ENCODE measurements at regions not wholly inside any gene's neighbourhood (a gene's known extent, or its start where the extent isn't known, plus 50 kb on each side); places are given as distances from the start of the nearest gene placed in this dataset.

GRCh38 chr10:108638225-108638624 is 1285.1 kb downstream of the XPNPEP1 start:
- DNase-seq (ENCODE audit: low spot score): no peak

DNA sequence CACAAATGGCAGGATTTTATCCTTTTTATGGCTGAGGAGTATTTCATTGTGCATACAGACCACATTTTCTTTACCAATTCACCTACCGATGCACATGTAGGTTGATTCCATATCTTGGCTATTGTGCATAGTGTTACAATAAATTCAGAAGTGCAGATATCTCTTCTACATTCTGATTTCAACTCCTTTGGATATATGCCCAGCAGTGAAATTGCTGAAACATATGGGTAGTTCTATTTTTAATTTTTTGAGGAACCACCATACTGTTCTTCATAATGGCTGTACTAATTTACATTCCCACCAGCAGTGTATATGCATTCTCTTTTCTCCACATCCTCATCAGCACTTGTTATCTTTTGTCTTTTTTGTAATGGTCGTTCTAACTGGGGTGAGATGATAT is 1290.3 kb downstream of the XPNPEP1 start:
- H3K27ac ChIP-seq (ENCODE audit: low read depth in 1 of 2, low read length in 2 of 2): no peak overlapping the region
- DNase-seq (ENCODE audit: low spot score): no peak
- H3K9ac ChIP-seq (ENCODE audit: low read depth in 1 of 2, low read length in 2 of 2): no peak overlapping the region
- WGBS: 75% methylated on average over 2 of the region's 2 CpGs
- no peaks in the 10 kb centered on the region for H3K36me3 ChIP-seq (ENCODE audit: control insufficient read depth in 4 of 4, insufficient read depth in 3 of 4, low read depth in 1 of 4, low read length in 3 of 4)
- H3K27me3 ChIP-seq (ENCODE audit: control insufficient read depth in 4 of 4, insufficient read depth in 4 of 4, low read length in 3 of 4): no peaks in the 10 kb centered on the region
- no peaks in the 10 kb centered on the region for H3K9me3 ChIP-seq (ENCODE audit: control insufficient read depth in 4 of 4, low read length in 3 of 4)
- H3K4me3 ChIP-seq (ENCODE audit: low read depth in 1 of 3, low read length in 3 of 3): no peak overlapping the region
- peaks cover 2 to 10% (median 9%) of the 10 kb centered on the region in 4 donors for H3K4me1 ChIP-seq (ENCODE audit: control insufficient read depth in 4 of 4, insufficient read depth in 4 of 4, low read length in 3 of 4)
- TF ChIP-seq ZBTB33 (IDR thresholded peaks at IDR 0.05) (no peak), TAF1 (conservative IDR thresholded peaks at IDR 0.05) (no peak), HNF4A (conservative IDR thresholded peaks at IDR 0.05) (no peak), HNF4G (IDR thresholded peaks at IDR 0.05) (no peak), MAX (IDR thresholded peaks at IDR 0.05) (no peak), FOXA2 (IDR thresholded peaks at IDR 0.05) (no peak), RXRA (IDR thresholded peaks at IDR 0.05) (no peak), SP1 (IDR thresholded peaks at IDR 0.05) (no peak)
- TF ChIP-seq, protein P1, sequence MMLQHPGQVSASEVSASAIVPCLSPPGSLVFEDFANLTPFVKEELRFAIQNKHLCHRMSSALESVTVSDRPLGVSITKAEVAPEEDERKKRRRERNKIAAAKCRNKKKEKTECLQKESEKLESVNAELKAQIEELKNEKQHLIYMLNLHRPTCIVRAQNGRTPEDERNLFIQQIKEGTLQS (IDR thresholded peaks at IDR 0.05): no peak
- TF ChIP-seq, protein P2, sequence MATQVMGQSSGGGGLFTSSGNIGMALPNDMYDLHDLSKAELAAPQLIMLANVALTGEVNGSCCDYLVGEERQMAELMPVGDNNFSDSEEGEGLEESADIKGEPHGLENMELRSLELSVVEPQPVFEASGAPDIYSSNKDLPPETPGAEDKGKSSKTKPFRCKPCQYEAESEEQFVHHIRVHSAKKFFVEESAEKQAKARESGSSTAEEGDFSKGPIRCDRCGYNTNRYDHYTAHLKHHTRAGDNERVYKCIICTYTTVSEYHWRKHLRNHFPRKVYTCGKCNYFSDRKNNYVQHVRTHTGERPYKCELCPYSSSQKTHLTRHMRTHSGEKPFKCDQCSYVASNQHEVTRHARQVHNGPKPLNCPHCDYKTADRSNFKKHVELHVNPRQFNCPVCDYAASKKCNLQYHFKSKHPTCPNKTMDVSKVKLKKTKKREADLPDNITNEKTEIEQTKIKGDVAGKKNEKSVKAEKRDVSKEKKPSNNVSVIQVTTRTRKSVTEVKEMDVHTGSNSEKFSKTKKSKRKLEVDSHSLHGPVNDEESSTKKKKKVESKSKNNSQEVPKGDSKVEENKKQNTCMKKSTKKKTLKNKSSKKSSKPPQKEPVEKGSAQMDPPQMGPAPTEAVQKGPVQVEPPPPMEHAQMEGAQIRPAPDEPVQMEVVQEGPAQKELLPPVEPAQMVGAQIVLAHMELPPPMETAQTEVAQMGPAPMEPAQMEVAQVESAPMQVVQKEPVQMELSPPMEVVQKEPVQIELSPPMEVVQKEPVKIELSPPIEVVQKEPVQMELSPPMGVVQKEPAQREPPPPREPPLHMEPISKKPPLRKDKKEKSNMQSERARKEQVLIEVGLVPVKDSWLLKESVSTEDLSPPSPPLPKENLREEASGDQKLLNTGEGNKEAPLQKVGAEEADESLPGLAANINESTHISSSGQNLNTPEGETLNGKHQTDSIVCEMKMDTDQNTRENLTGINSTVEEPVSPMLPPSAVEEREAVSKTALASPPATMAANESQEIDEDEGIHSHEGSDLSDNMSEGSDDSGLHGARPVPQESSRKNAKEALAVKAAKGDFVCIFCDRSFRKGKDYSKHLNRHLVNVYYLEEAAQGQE (IDR thresholded peaks at IDR 0.05): no peak
- TF ChIP-seq, protein P3, sequence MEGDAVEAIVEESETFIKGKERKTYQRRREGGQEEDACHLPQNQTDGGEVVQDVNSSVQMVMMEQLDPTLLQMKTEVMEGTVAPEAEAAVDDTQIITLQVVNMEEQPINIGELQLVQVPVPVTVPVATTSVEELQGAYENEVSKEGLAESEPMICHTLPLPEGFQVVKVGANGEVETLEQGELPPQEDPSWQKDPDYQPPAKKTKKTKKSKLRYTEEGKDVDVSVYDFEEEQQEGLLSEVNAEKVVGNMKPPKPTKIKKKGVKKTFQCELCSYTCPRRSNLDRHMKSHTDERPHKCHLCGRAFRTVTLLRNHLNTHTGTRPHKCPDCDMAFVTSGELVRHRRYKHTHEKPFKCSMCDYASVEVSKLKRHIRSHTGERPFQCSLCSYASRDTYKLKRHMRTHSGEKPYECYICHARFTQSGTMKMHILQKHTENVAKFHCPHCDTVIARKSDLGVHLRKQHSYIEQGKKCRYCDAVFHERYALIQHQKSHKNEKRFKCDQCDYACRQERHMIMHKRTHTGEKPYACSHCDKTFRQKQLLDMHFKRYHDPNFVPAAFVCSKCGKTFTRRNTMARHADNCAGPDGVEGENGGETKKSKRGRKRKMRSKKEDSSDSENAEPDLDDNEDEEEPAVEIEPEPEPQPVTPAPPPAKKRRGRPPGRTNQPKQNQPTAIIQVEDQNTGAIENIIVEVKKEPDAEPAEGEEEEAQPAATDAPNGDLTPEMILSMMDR (IDR thresholded peaks at IDR 0.05; ENCODE audit: low read depth, low read length, missing input control): no peak

More at GRCh38 chr10:108638225-108638624, 1285.1 kb downstream of the XPNPEP1 start:
- no peaks in the 10 kb centered on the region for H3K4me1 ChIP-seq (ENCODE audit: control insufficient read depth in 4 of 4, insufficient read depth in 4 of 4, low read length in 3 of 4)
- no peaks in the 10 kb centered on the region for H3K36me3 ChIP-seq (ENCODE audit: control insufficient read depth in 4 of 4, insufficient read depth in 3 of 4, low read depth in 1 of 4, low read length in 3 of 4)
- no peak overlapping the region for H3K9ac ChIP-seq (ENCODE audit: low read depth in 1 of 2, low read length in 2 of 2)
- peaks cover 0 to 2% (median 0%) of the 10 kb centered on the region in 4 donors for H3K9me3 ChIP-seq (ENCODE audit: control insufficient read depth in 4 of 4, low read length in 3 of 4)
- 80% methylated on average over 3 of the region's 3 CpGs for WGBS
- H3K4me3 ChIP-seq (ENCODE audit: low read depth in 1 of 3, low read length in 3 of 3): no peak overlapping the region
- TF ChIP-seq NR2F2 (IDR thresholded peaks at IDR 0.05) (no peak), HNF4A (conservative IDR thresholded peaks at IDR 0.05) (no peak), GABPA (IDR thresholded peaks at IDR 0.05 in 1 of 2, conservative IDR thresholded peaks at IDR 0.05 in 1 of 2) (no peak), FOXA2 (IDR thresholded peaks at IDR 0.05) (no peak), ZBTB33 (IDR thresholded peaks at IDR 0.05) (no peak), TAF1 (conservative IDR thresholded peaks at IDR 0.05) (no peak), SP1 (IDR thresholded peaks at IDR 0.05) (no peak), RAD21 (IDR thresholded peaks at IDR 0.05) (no peak)
- TF ChIP-seq, protein P2 (IDR thresholded peaks at IDR 0.05): no peak
- H3K27ac ChIP-seq (ENCODE audit: low read depth in 1 of 2, low read length in 2 of 2): no peak overlapping the region
- H3K27me3 ChIP-seq (ENCODE audit: control insufficient read depth in 4 of 4, insufficient read depth in 4 of 4, low read length in 3 of 4): no peaks in the 10 kb centered on the region

Data from liver (tissue), 8 donors.